ENCODE measurements at regions not wholly inside any gene's neighbourhood (a gene's known extent, or its start where the extent isn't known, plus 50 kb on each side); places are given as distances from the start of the nearest gene placed in this dataset.

DNA sequence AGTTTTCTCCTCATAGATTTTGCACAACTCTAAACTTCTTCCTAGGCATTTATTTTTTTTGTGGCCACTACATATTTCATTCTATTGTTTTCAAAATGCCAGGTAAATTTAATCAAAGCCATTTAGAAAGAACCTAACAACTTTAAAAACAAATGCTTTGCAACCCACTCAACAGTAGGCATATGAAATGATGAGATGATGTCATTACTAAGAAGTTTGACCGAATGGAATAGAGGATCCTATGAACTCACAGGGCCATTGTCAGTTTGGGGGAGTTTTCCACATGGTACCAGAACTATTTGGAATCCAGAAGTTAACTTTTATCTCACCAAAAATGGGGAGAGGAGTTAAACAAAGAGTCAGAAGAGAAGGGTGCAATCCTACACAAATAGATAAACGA, 100.7 kb upstream of the INHBA start:
- DNase-seq (ENCODE audit: low read depth in 1 of 2, low spot score in 1 of 2) = no peak

DNA sequence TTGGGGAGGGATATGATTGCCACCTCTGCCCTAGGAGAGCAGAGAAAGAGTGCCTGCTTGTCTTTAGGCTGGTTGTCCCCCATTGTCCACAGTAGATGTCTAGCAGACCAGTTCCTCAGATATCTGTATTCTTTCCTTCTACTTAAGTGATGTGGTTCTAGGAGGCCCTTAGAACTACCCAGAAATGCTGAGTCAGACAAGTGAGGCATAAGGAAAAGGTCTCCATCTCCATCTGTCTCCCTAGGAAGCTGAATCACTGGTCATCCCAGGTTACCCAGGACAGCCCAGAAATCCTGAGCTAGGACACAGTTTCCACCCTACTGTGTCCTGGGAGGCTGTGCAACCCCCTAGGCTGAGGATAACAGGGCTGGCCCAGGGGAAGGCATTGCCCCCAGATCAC, 93.4 kb upstream of the INHBA start:
- no peak for DNase-seq (ENCODE audit: low read depth in 1 of 2, low spot score in 1 of 2)

GRCh38 chr7:41795276-41795833, 92.5 kb upstream of the INHBA start:
- DNase-seq (ENCODE audit: low read depth in 1 of 2, low spot score in 1 of 2) = no peak

- DNase-seq (ENCODE audit: low read depth in 1 of 2, low spot score in 1 of 2) = no peak
Observed at GRCh38 chr7:41793556-41793955, 90.7 kb upstream of the INHBA start.

GRCh38 chr7:41792120-41792519, 89.2 kb upstream of the INHBA start:
- no peak for DNase-seq (ENCODE audit: low read depth in 1 of 2, low spot score in 1 of 2)

DNA sequence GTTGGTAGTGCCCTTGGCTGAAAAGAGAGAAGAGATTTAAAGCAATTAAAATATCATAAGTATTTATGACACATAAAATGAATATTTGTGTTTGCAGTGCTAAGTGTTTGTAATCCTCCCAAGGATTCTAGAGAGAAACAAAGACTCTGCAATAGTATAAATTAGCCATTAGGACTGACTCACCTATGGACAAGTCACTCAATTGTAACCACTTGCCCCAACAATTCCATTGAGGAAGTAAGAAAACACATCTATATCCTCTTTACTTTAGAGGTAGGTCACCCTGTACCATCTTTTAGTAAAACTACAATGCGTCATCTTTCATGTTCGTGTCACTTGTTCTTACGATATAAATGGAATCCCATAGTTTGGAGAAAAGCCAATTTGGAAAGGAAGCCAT, 85.7 kb upstream of the INHBA start:
- no peak for DNase-seq (ENCODE audit: low read depth in 1 of 2, low spot score in 1 of 2)

DNA sequence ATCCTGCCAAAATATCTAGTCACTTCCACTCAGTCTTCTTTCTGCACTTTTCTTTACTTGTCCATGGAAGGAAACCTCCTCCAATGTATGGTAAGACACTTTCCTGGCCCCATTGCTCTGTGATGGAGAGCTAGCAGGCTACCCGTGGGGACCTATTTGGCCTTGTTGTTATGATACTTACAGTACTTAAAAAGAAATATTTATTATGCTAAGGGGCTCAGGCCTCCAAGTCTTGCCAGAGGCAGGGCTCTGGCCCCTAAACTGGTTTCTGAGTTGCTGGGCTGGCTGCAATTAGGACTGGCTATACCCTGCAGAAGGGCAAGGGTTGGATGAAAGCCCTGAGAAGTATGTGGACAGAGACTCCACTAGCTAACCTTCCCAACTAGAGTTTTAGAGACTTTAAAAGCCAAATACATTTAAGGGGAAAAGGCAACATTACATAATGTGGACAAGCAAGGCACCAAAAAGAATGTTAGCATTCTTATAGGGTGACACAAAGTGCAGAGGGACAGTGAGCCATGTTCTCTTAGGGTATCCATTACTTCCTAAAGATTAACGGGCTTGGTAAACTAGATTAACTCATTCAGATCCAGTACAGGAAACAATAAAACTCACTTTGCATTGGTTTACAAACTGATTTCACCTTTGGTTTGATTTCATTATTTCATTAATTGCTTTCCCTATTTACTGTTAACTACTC, 84.9 kb upstream of the INHBA start:
- DNase-seq (ENCODE audit: low read depth in 1 of 2, low spot score in 1 of 2) = no peak

GRCh38 chr7:41786944-41787343, 84.1 kb upstream of the INHBA start:
- DNase-seq (ENCODE audit: low read depth in 1 of 2, low spot score in 1 of 2) = no peak

GRCh38 chr7:41786404-41786803, 83.5 kb upstream of the INHBA start:
- no peak for DNase-seq (ENCODE audit: low read depth in 1 of 2, low spot score in 1 of 2)

- DNase-seq (ENCODE audit: low read depth in 1 of 2, low spot score in 1 of 2) = no peak
Observed at GRCh38 chr7:41785840-41786239, 83.0 kb upstream of the INHBA start.

GRCh38 chr7:41785265-41785664, 82.4 kb upstream of the INHBA start:
- no peak for DNase-seq (ENCODE audit: low read depth in 1 of 2, low spot score in 1 of 2)

DNA sequence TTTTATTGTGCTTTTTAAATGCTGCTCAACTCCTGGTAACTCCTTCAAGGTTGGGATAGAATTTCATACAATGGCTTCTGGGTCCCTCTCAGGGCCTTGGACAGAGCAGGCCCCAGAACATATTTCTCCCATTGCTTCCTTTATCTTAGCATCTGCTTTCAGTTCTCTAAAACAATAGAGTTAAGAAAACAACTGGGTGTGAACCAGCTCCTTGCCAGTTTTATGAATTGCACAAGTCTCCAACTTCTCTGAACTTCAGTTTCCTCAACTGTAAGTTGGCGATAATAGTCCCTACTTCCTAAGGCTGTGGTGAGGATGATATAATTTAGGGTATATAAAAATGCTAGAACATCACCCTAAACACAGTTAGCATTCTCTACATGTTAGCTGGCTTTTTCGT, 77.0 kb upstream of the INHBA start:
- no peak for DNase-seq (ENCODE audit: low read depth in 1 of 2, low spot score in 1 of 2)

- no peak for DNase-seq (ENCODE audit: low read depth in 1 of 2, low spot score in 1 of 2)
Observed at GRCh38 chr7:41777894-41778596, 75.2 kb upstream of the INHBA start.

DNA sequence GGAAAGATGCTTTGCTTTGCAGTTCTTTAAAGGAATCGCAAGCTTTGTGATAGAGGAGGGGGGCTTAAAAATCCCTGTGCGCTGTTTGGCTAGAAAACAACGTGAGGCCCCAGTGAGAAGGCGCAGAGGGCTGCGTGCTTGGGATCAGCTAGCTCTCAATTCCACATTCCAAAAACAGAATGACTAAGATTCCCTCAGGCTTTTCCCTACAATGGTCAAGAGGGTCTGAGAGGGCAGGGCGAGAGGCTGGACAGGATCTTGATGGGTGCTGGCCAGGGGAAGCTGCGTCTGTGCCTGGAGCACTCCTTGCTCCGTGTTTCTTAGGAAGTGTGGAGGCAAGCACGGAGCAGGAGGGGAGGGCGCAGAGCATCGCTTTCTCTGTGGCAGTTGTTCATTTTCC, 72.1 kb upstream of the INHBA start:
- DNase-seq (ENCODE audit: low read depth in 1 of 2, low spot score in 1 of 2) = no peak

- DNase-seq (ENCODE audit: low read depth in 1 of 2, low spot score in 1 of 2) = no peak
Observed at GRCh38 chr7:41773756-41774155, 70.9 kb upstream of the INHBA start.

DNA sequence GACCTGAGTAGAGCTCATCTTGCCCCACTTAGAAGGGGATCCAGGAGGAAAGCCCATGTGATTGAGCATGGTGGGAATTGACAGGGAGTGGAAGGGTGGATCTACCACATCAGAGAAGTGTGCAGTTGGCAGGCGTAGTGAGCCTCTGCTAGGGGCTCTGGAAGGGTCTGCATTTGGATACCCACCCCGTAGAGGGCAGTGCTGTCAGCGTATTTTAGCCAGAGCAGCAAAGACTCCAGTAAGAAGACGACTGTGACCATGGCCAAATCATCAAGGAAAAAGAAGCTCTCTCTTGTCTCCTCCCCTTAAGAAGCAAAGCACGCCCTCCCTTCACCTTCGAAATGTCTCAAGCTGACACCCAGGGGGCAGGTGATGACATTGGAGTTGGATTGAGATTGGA, 68.8 kb upstream of the INHBA start:
- DNase-seq (ENCODE audit: low read depth in 1 of 2, low spot score in 1 of 2) = no peak

GRCh38 chr7:41769162-41769561, 66.3 kb upstream of the INHBA start:
- no peak for DNase-seq (ENCODE audit: low read depth in 1 of 2, low spot score in 1 of 2)

DNA sequence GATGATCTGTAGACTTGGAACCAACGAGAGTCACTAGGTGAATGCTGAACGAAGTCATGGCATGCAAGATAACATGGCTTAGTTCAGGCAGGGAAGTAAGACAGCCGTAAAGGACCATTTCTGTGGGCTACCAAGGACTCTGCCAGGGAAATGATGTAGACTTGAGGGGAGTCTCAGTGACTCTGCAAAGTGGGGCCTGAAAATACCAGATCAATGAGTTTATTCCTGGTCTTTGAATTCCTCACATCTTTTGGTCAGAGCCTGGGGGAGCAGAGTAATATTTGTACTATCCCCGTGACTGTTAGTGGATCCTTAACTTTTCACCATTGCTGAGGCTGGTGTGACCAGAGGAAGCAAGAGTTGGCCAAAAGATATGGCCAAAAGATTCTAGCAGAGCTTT, 60.7 kb upstream of the INHBA start:
- no peak for DNase-seq (ENCODE audit: low read depth in 1 of 2, low spot score in 1 of 2)

DNA sequence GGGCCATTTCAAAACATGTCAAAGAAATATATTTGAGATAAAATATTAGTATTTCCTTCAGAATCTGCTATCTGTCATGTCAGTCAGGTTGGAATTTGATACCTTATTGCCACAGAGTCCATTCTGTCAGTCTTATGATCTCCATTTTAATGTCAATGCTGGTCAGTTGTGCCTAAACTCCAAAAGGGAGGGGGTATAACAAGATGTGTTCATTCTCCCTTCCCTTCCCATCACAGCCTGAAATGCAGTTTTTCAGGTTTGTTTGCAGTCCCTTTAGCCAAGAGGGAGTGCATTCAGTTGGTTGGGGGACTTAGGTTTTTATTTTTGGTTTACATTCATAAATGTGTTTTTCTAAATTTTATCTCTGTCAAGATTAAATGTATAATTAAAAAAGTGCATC, 59.8 kb upstream of the INHBA start:
- DNase-seq (ENCODE audit: low read depth in 1 of 2, low spot score in 1 of 2) = no peak

GRCh38 chr7:41760293-41760692, 57.4 kb upstream of the INHBA start:
- no peak for DNase-seq (ENCODE audit: low read depth in 1 of 2, low spot score in 1 of 2)

DNA sequence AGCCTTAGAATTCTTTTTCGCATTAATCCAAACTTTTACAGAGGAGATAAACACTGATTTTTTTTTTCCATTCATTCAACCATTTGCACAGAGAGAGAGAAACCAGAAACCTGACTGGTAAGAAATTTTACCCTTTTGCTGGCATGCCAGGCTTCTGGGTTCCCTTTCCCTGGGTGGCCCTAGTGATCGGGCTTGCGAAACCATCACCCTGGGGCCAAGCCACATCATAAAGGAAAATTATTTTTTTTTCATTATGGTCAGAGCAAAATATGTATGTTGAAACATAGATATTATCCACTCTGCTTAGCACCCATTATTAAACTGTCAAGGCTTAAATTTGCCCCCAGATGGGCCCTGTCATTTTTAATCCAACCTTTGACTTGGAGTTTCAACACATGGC, 55.4 kb upstream of the INHBA start:
- no peak for DNase-seq (ENCODE audit: low read depth in 1 of 2, low spot score in 1 of 2)

DNA sequence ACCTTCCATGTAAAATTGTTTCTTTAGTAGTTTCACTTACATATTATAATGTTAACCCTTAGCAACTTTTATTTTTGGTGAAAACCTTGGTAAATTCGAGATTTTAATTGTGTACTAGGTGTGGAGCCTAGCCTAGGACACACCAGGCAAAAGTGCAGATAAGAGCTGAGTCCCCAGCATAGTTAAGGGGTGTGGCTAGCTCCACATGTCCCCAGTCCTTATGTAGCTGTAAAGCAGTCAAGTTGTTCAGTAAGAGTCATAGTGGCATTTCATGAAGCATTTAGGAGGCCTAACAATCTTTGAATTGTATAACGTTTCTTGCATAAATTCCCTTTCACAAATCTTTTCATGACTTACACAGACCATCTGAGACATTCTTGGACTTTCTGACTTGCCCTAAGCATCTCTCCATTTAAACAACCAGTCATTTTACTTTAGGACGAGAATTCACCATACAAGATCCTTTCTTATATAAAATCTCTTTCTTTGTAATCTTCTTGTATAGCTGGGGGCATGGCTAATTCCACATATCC, 53.8 kb upstream of the INHBA start:
- no peak for DNase-seq (ENCODE audit: low read depth in 1 of 2, low spot score in 1 of 2)

DNA sequence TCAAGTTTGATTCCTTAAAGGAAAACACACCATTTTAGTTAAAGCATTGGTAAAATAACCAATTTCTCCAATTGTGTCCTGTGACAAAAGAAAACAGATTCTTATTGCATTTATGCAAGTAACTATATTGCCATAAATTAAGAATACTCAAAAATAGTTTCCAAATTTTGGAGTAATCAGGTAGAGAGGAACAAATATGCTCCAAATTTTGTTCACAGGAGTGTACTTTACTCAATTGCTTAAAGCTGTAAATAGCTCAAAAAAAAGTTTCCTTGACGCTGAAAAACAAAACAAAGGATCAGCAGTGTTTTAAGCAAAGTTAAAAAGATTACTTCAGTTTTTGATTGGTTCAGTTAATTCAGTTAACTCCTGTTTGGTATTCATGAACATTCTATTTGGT, 52.2 kb upstream of the INHBA start:
- no peak for DNase-seq (ENCODE audit: low read depth in 1 of 2, low spot score in 1 of 2)

Data from activated CD4-positive, alpha-beta T cell treated with anti-CD3 and anti-CD28 coated beads, Interleukin-2, amount 50 U/mL, for 24 hours (primary cell).